AG04449 (cell line): ENCODE measurements at regions not wholly inside any gene's neighbourhood (a gene's known extent, or its start where the extent isn't known, plus 50 kb on each side); places are given as distances from the start of the nearest gene placed in this dataset.

Source experiments
- CTCF ChIA-PET: fragments of 350-600 bp; formaldehyde crosslinking; extraction: SDS; loops from one replicate; lab custom pipeline; 2021; ENCODE audit warnings: antibody characterized with exemption; lab: Yijun Ruan, JAX
- POLR2A ChIA-PET: fragments of 400-600, 350-600 bp; formaldehyde crosslinking; extraction: SDS; loops from one replicate; lab custom pipeline; 2020; ENCODE audit warnings: antibody characterized with exemption, inconsistent platforms; lab: Yijun Ruan, JAX
- DNase-seq: peaks from one replicate; pipeline ENCODE4 v3.0.0-alpha.2; 2010; ENCODE audit warnings: low read depth, low spot score
- H3K4me3 ChIP-seq: 2 replicates; pipeline ENCODE4 v1.5.1; 2011; ENCODE audit warnings: low read depth, mild to moderate bottlenecking, control low read depth, low read length
- CTCF ChIP-seq: IDR thresholded peaks from one replicate; pipeline ENCODE4 v1.5.1; 2011; ENCODE audit warnings: mild to moderate bottlenecking, moderate library complexity, low read length, control low read depth, inconsistent platforms; ENCODE audit not compliant: insufficient read depth; ENCODE audit errors: missing control alignments

- no peak for TF ChIP-seq CTCF
- CTCF ChIA-PET = no interaction called here
- peak; percentile 1 for DNase-seq
- POLR2A ChIA-PET = no interaction called here
- no peak overlapping the region for H3K4me3 ChIP-seq
Observed at GRCh38 chr14:51167587-51168214, 72.3 kb upstream of the TMX1 start.

DNA sequence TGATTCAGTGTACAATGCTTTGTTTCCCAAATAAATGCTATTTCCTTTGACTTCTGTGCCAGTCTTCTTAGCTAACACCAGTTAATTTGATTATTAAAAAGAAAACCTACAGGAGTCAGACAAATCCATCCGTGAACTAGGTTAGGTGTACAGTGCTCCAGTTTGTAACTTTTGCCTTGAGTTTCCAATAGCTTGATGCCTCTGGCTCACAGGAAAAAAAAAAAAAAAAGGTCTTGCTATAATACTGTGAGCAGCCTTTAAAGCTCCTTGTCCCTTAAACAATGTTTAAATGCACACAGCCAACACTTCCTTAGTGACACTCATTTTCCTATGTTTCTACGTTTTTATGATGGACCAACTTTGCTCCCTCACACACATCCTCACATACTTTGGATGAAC lies 71.8 kb upstream of the TMX1 start:
- H3K4me3 ChIP-seq = no peak overlapping the region
- CTCF ChIA-PET = interaction anchor here (1.1 kb wide), 1 partner anchor 31 kb away, joined by 3 read pairs; no protein-coding TSS in a partner anchor
- POLR2A ChIA-PET = no interaction called here
- no peak for TF ChIP-seq CTCF
- no peak for DNase-seq

- H3K4me3 ChIP-seq = no peak overlapping the region
- no peak for DNase-seq
- ChIA-PET CTCF (no interaction called here), POLR2A (no interaction called here)
- TF ChIP-seq CTCF = no peak
Observed at GRCh38 chr14:51173863-51174262, 66.2 kb upstream of the TMX1 start.

- CTCF ChIA-PET = no interaction called here
- POLR2A ChIA-PET = no interaction called here
- no peak for DNase-seq
- TF ChIP-seq CTCF = no peak
- no peak overlapping the region for H3K4me3 ChIP-seq
Observed at GRCh38 chr14:51176839-51177238, 63.2 kb upstream of the TMX1 start.

- no peak overlapping the region for H3K4me3 ChIP-seq
- no peak for TF ChIP-seq CTCF
- POLR2A ChIA-PET = no interaction called here
- DNase-seq = no peak
- CTCF ChIA-PET = interaction anchor here (0.6 kb wide), 1 partner anchor 894 kb away, joined by 3 read pairs; no protein-coding TSS in a partner anchor
Observed at GRCh38 chr14:51180577-51180976, 59.5 kb upstream of the TMX1 start.

GRCh38 chr14:51182131-51182565 lies 57.9 kb upstream of the TMX1 start:
- H3K4me3 ChIP-seq = no peak overlapping the region
- CTCF ChIA-PET = no interaction called here
- DNase-seq = no peak
- POLR2A ChIA-PET = no interaction called here
- no peak for TF ChIP-seq CTCF
